GM19099 (cell line): ENCODE measurements at regions not wholly inside any gene's neighbourhood (a gene's known extent, or its start where the extent isn't known, plus 50 kb on each side); places are given as distances from the start of the nearest gene placed in this dataset.

ENCODE experiments used
- POLR2A ChIP-seq: IDR thresholded peaks from 3 replicates; pipeline ENCODE4 v1.6.1; 2011; ENCODE audit warnings: low read depth; ENCODE audit not compliant: insufficient read length; ENCODE audit errors: extremely low read depth

- no peak for TF ChIP-seq POLR2A
Observed at GRCh38 chr3:177731644-177732268, 534.5 kb upstream of the TBL1XR1 start.

- no peak for TF ChIP-seq POLR2A
Observed at GRCh38 chr3:177733233-177733632, 536.0 kb upstream of the TBL1XR1 start.

DNA sequence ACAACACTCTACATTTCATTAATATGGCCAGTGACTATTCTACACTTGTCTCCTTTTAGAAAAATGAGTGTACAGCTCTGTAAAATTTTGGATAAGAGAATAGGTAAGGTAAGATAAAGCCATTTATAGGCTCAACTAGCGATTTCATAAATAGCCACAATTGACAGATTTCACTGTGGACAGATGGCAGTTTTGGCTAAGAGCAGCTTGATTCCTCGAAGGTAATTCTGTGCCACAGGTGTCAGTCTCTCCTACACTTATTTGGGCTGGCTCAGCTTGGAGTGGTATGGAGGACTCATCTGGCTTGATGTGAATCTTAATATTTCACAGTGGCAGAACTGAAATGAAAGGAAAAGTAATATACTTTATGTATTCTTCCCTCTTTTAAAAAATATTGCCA is 536.7 kb upstream of the TBL1XR1 start:
- no peak for TF ChIP-seq POLR2A

GRCh38 chr3:177735431-177735830 is 538.1 kb upstream of the TBL1XR1 start:
- TF ChIP-seq POLR2A = no peak

DNA sequence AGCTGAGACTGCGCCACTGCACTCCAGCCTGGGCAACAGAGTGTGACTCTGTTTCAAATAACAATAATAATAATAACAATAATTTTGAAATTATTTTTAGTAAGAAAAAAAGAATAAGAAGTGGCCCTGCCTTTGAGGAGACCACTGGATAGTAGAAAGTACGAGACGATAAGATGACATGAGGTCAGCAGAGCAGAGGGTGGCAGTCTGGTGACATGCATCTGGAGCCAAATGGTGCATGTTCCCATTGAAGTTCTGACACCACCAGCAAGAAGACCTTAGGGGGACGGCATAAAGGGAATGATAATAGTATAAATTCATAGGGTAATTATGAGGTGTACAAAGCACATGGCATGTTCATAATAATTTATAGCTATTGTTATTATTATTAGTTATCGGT is 542.2 kb upstream of the TBL1XR1 start:
- TF ChIP-seq POLR2A = no peak

DNA sequence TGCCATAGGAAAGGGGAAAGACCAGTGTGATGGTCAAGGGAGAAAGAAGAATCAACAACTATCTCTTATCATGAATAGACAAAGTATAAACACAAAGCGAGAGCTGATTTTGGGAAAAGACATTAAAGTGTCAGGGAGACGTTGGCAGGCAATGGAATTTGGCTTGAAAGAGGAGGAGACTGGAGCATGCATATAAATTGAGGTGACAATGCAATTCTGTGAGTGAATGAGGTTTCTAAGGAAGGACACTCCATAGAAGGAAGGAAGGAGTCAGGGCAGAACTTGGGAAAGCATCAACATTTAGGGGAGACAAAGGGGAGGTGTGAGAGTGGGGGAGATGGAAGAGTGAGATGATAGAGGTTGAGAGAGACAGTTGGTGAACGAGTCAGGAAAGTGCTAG is 543.0 kb upstream of the TBL1XR1 start:
- TF ChIP-seq POLR2A = no peak

DNA sequence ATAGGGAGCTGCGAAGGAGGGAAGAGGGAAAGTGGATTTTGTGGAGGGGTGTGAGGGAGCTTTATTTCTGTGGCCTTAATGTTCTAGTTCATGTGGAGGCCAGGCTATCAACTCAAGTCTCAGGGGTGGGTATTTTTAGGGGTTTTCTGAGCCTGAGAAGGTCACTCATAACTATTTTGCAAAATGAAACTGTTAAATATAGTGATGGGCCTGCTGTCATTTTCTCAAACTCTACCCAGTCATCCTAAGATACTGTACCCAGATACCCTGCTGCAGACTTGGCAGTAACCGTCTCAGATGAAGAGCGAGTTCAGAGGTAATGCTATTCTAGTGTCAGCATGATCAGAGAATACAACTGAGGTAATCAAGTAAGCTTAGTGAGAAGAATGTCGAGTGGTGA is 545.0 kb upstream of the TBL1XR1 start:
- TF ChIP-seq POLR2A = no peak

GRCh38 chr3:177743173-177743890 is 546.0 kb upstream of the TBL1XR1 start:
- TF ChIP-seq POLR2A = no peak

DNA sequence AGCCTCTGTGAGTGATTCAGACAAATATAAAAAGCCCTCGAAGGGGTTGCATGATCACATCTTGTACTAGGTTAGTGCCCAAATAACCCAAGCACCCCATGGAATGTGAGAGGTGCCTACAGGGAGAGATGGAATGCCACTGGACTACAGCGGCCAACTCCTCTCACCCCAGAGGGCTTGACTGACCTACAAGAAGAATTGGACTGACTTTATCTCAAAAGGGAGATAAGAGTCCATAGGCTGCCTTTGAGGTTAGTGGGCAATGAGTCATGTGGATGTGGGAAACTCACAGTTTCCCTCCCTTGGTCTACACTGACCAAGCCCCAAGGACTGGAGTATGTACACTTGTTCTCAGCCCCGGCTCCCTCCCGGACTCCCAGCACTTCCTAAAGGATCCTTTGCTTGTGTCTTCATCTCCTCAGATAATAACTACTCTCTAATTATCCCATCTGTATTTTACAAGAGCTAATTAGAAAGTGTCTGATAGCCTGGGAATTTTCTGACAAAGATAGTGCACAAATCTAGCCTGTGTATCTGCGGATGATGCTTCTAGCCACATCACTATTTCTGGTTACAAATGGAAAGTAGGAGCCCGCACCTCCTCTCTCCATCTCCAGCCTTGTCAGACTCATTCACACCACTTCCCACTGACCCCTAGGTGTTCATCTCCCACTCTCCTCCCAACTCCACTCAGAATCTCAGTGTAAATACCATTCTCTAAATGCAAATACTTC is 547.8 kb upstream of the TBL1XR1 start:
- TF ChIP-seq POLR2A = no peak

GRCh38 chr3:177745607-177746005 is 548.3 kb upstream of the TBL1XR1 start:
- no peak for TF ChIP-seq POLR2A

DNA sequence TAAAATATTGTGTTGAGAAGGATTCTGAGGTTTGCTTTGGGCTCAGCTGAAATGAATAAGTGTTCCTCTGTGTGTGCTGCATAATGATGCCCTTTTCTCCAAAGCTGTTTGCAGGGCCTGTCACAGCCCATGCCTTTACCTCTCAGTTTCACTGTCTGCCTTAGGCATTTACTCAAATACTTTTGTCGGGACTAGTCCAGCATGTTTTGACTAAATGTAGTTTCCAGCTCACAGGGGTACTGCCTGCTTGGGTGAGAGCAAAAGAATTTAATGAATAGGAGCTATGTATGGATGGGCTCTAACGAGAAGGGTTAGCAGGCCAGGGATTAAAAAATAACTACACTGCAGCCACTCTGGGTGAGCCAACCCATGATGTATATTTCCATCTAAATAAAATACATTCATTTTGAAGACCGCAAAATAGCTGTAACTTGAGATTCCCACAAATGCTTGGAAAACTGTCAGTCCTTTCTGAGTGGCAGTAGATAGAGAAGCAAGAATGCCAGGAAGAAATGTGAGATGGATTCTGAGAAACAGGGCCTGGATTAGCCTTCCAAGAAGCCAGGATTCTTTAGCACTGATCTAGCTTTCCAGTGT is 549.2 kb upstream of the TBL1XR1 start:
- TF ChIP-seq POLR2A = no peak

DNA sequence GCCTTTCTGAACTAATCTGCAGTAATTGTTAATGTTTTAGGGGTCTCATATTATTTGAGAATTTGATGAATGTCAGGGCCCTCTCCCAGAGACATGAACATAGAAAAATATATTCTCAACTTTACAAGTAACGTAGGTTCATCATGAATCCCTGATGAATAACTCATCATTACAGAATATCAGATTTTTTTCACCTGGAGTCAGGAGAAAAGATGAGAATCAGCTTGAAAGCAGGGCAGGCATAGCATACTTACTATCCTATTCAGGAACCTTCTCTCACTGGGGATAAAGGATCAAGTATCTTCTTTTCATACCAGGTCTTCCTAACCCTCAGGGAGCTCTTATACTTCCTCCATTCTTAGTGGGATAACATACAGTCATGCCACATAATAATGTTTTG is 552.6 kb upstream of the TBL1XR1 start:
- TF ChIP-seq POLR2A = no peak

DNA sequence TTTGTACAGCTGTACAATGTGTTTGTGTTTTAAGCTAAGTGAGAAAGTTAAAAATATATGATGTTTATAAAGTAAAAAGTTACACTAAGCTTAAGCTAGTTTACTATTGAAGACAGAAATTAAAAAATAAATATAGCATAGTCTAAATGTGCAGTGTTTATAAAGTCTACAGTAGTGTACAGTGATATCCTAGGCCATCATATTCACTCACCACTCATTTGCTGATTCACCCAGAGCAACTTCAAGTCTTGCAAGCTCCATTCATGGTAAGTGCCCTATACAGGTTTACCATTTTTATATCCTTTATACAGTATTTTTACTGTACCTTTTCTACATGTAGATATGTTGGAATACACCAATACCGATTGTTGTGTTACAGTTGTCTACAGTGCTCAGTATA is 553.2 kb upstream of the TBL1XR1 start:
- TF ChIP-seq POLR2A = no peak

DNA sequence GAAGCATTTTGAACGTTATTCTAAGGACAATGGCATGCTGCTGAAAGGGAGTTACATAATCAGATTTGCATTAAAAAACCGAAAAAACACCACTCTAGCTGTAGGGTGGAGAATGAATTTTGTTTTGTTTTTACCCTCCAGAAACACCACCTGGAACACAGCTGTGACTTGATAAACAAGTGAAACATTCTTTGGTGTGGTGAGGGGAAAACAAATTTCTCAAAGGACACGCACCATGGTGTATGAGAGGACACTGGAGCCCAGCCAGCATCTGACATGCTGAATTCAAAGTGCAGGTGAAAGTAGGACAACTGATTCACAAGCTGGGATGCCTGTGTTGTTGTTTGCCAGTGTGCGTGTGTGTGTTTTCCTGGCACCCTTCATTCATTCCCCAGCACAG is 554.5 kb upstream of the TBL1XR1 start:
- TF ChIP-seq POLR2A = no peak

- TF ChIP-seq POLR2A = no peak
Observed at GRCh38 chr3:177752831-177753230, 555.5 kb upstream of the TBL1XR1 start.

GRCh38 chr3:177753451-177754155 is 556.3 kb upstream of the TBL1XR1 start:
- no peak for TF ChIP-seq POLR2A

GRCh38 chr3:177754508-177754921 is 557.2 kb upstream of the TBL1XR1 start:
- TF ChIP-seq POLR2A = no peak
